ENCODE measurements at regions not wholly inside any gene's neighbourhood (a gene's known extent, or its start where the extent isn't known, plus 50 kb on each side); places are given as distances from the start of the nearest gene placed in this dataset.

GRCh38 chr2:35365859-35366258 lies 989.7 kb upstream of the CRIM1 start:
- no peak for DNase-seq (ENCODE audit: low read depth in 2 of 3, low spot score in 1 of 3)

GRCh38 chr2:35356332-35356731 lies 999.2 kb upstream of the CRIM1 start:
- no peak for DNase-seq (ENCODE audit: low read depth in 2 of 3, low spot score in 1 of 3)

GRCh38 chr2:35355056-35355455 lies 1000.5 kb upstream of the CRIM1 start:
- no peak for DNase-seq (ENCODE audit: low read depth in 2 of 3, low spot score in 1 of 3)

GRCh38 chr2:35347561-35347960 lies 1008.0 kb upstream of the CRIM1 start:
- no peak for DNase-seq (ENCODE audit: low read depth in 2 of 3, low spot score in 1 of 3)

- DNase-seq (ENCODE audit: low read depth in 2 of 3, low spot score in 1 of 3): no peak
These were observed 1012.4 kb upstream of the CRIM1 start for GRCh38 chr2:35343135-35343534.

GRCh38 chr2:35339211-35339610 lies 1016.4 kb upstream of the CRIM1 start:
- DNase-seq (ENCODE audit: low read depth in 2 of 3, low spot score in 1 of 3): no peak

GRCh38 chr2:35337922-35338321 lies 1017.7 kb upstream of the CRIM1 start:
- no peak for DNase-seq (ENCODE audit: low read depth in 2 of 3, low spot score in 1 of 3)

- DNase-seq (ENCODE audit: low read depth in 2 of 3, low spot score in 1 of 3): no peak
These were observed 1041.5 kb upstream of the CRIM1 start for GRCh38 chr2:35314049-35314448.

DNA sequence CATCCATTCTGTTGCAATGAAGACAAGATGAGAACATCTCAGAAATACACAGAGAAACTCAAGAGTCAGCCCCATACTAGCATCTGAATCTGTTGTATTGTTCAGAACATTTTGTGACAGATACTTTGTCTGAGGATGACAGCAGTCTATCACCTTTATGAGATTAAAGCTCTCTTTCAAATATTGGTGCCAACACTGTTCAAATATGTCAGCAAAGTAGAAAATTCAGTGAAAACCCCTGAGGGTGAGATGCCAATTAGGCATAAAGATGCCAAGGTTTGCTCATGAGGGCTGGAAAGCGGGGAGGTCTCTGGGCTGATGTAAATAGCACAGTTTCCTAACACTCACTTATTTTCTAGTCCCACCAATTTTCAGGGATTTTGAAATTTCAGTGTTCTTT lies 1054.2 kb upstream of the CRIM1 start:
- DNase-seq (ENCODE audit: low read depth in 2 of 3, low spot score in 1 of 3): no peak

GRCh38 chr2:35298493-35298892 lies 1057.1 kb upstream of the CRIM1 start:
- DNase-seq (ENCODE audit: low read depth in 2 of 3, low spot score in 1 of 3): no peak

- DNase-seq (ENCODE audit: low read depth in 2 of 3, low spot score in 1 of 3): no peak
These were observed 1058.2 kb upstream of the CRIM1 start for GRCh38 chr2:35297403-35297802.

DNA sequence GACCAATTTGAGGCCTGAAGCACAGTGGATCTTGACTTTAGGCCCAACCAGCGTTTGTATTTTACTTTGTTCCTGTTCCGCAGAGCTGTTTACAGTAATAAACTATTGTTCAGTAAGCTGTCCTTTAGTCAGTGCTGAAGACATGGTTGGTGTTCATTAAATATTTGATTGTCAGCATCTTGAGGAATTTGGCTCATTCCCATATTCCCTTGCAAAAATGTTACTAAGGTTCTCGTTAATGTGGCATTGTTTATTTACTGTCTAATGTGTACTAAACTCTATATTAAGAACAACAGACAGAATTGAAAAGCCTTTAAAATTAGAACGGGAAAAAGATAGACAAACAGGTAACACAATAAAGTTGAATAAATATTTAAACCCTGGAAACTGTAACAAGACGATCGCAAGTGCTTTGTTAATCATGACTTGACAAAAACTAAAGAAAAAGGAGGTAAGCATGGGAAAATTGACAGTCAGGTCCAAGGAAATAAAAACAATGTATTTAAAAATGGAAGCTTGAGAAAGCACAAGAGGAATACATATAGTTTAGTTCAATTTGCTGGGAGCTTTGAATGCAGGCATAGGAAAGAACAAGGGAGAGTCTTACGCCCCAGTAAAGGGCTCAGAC lies 1060.8 kb upstream of the CRIM1 start:
- no peak for DNase-seq (ENCODE audit: low read depth in 2 of 3, low spot score in 1 of 3)

DNA sequence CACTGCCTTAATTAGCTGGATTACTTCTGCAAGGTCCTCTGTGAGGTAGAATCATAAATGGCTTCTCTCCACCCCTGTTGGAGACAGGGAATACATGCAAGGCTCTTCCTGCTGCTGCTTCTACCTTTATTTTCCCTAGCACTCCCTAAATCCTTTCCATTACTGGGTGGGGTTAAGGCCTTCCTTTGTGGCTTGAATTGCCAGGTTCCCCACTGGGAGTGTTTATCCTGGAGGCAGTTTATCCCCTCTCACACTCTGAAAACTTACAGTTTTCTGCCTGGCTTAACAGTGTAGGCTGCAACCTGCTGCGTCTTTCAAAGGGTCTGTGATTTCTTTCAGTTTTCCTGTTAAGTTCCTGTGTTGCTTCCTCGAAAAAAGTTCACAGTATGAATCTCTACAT lies 1062.3 kb upstream of the CRIM1 start:
- no peak for DNase-seq (ENCODE audit: low read depth in 2 of 3, low spot score in 1 of 3)

GRCh38 chr2:35292199-35292598 lies 1063.4 kb upstream of the CRIM1 start:
- no peak for DNase-seq (ENCODE audit: low read depth in 2 of 3, low spot score in 1 of 3)

DNA sequence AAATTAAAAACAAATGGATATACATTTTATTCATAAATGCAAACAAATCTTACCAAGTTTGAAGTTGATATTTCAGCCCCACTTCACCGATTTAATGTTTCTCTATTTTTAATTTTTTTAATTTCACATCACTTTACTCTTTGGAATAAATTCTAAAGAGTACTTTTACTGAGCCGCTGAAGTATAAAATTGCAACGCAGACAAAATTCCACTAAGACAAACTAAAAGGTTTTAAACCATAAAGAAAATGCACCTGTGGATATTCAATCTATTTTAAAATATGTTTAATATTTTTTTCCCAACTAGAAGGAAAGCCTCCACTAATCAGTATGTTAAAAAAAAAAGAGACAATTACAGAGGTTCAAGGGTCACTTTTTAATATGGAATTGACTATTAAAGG lies 1073.9 kb upstream of the CRIM1 start:
- no peak for DNase-seq (ENCODE audit: low read depth in 2 of 3, low spot score in 1 of 3)

DNA sequence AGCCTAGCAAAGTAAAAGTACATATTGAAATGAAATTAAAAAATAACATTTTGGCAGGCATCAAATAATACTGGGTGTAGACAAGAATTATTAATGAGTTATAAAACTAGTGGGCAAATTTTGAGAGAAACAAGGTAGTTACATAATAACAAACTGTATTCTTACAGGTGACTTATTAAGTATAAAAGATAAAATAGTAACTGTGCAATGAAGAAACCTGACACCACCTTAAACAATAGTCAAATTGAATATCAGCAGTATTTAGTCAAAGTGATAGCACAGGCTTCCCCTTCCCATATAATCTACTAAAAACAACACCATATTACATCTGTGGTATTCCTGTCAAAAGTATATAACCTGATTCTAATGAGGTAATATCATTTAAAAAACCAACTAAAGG lies 1099.8 kb upstream of the CRIM1 start:
- no peak for DNase-seq (ENCODE audit: low read depth in 2 of 3, low spot score in 1 of 3)

GRCh38 chr2:35251156-35251555 lies 1104.4 kb upstream of the CRIM1 start:
- DNase-seq (ENCODE audit: low read depth in 2 of 3, low spot score in 1 of 3): no peak

DNA sequence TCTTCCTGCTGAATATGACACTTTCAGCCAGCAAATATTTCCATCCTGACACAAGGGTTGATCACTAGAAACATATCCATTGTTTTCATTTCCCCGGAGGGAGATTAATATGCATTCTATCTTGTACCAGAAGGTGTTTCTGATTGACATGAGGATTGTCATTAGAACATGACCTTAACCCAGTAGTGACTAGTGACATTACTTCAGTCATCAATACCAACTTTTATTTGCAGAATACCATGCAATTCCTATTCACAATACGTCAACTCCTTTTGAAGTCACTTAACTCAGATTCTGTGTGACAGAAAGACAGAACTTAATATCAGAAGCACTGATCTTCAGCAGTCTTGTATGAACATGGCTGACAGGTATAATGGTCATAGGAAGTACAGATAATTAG lies 1108.9 kb upstream of the CRIM1 start:
- no peak for DNase-seq (ENCODE audit: low read depth in 2 of 3, low spot score in 1 of 3)

GRCh38 chr2:35228584-35228983 lies 1127.0 kb upstream of the CRIM1 start:
- DNase-seq (ENCODE audit: low read depth in 2 of 3, low spot score in 1 of 3): no peak

DNA sequence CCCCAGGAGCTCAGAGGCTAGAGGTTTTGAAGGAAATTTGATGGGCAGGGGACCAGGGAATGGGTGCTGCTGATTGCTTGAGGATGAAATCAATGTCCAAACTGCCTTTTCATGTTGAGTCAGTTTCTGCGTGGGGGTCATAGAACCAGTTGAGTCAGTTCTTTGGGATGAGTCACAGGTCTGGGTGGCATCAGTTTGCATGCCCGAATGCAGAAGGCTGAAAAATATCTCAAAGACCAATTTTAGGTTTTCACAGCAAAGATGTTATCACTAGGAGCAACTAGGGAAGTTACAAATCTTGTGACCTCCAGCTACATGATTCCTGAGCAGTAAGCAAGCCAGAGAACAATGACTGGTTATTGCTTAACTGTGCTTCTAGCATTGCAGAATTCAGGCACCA lies 1135.1 kb upstream of the CRIM1 start:
- DNase-seq (ENCODE audit: low read depth in 2 of 3, low spot score in 1 of 3): no peak

GRCh38 chr2:35204881-35205280 lies 1150.7 kb upstream of the CRIM1 start:
- DNase-seq (ENCODE audit: low read depth in 2 of 3, low spot score in 1 of 3): no peak

DNA sequence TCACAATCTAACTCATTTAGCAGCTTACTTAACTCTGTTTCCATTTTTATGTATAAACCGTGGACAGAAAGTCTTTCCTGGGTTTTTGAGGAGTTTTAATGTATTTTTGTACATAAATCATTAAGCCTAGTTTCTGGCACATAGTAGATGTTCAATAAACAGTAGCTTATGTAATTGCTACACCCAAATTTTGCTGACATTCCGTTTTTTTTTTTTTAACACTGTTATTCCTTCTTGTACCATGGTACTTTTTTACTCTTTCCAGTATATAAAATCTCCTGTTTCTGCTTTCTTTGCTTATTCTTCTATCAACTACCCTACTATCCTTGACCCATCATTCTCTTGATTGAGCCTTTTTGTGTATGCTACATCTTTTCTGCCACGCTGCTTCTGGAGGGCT lies 1151.3 kb upstream of the CRIM1 start:
- no peak for DNase-seq (ENCODE audit: low read depth in 2 of 3, low spot score in 1 of 3)

DNA sequence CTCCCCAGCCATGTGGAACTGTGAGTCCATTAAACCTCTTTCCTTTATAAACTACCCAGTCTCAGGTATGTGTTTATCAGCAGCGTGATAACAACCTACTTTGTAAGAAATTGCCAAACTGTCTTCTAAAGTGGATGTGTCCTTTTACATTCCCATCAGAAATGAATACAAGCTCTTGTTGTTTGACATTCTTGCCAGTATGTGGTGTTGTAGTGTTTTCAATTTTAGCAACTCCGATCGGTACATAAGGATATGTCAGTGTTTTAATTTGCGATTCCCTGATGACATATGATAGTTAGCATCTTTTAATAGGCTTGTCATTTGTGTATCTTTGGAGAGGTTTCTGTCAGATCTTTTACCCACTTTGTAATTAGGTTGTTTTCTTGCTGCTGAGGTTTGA lies 1156.3 kb upstream of the CRIM1 start:
- no peak for DNase-seq (ENCODE audit: low read depth in 2 of 3, low spot score in 1 of 3)

Measured in stimulated activated CD4-positive, alpha-beta T cell treated with anti-CD3 and anti-CD28 coated beads, Interleukin-12 subunit alpha, Interleukin-12 subunit beta, amount 100 ng/mL, for 48 hours (primary cell).